Smooth muscle cell (in vitro differentiated cells): ENCODE measurements at regions not wholly inside any gene's neighbourhood (a gene's known extent, or its start where the extent isn't known, plus 50 kb on each side); places are given as distances from the start of the nearest gene placed in this dataset.
"Not testable (repeated sequence)": the region's sequence is repeated elsewhere in the genome, so short reads cannot be mapped to it uniquely, and the experiment has no call there.

Experiments
- DNase-seq: peaks from one replicate; lab custom pipeline; 2025; ENCODE audit not compliant: unreplicated experiment; lab: John Stamatoyannopoulos, UW
- H2AFZ ChIP-seq: fragments of 200-600 bp; sonication (generic); 2 replicates; pipeline ENCODE4 v1.6.0; 2016; ENCODE audit warnings: antibody characterized with exemption, low read depth, mild to moderate bottlenecking
- H3F3A ChIP-seq: fragments of 200-600 bp; sonication (generic); 2 replicates; pipeline ENCODE4 v1.6.0; 2017; ENCODE audit warnings: antibody characterized with exemption, low read depth
- H3K27ac ChIP-seq: fragments of 200-600 bp; sonication (generic); 2 replicates; pipeline ENCODE4 v1.5.1; 2016; ENCODE audit warnings: low read depth, mild to moderate bottlenecking
- H3K27me3 ChIP-seq: fragments of 200-600 bp; sonication (generic); 2 replicates; pipeline ENCODE4 v1.6.1; 2016; ENCODE audit warnings: low read depth, mild to moderate bottlenecking
- H3K36me3 ChIP-seq: fragments of 200-600 bp; sonication (generic); 2 replicates; pipeline ENCODE4 v1.5.1; 2016; ENCODE audit warnings: low read depth
- H3K4me1 ChIP-seq: fragments of 200-600 bp; sonication (generic); 2 replicates; pipeline ENCODE4 v1.5.1; 2016; ENCODE audit warnings: low read depth
- H3K4me2 ChIP-seq: fragments of 200-600 bp; sonication (generic); 2 replicates; pipeline ENCODE4 v1.6.0; 2016; ENCODE audit warnings: mild to moderate bottlenecking
- H3K4me3 ChIP-seq: fragments of 200-600 bp; sonication (generic); 2 replicates; pipeline ENCODE4 v1.5.1; 2016; ENCODE audit warnings: mild to moderate bottlenecking
- H3K79me2 ChIP-seq: fragments of 200-600 bp; sonication (generic); 2 replicates; pipeline ENCODE4 v1.6.0; 2016; ENCODE audit warnings: low read depth, mild to moderate bottlenecking
- H3K9ac ChIP-seq: fragments of 200-600 bp; sonication (generic); 2 replicates; pipeline ENCODE4 v1.6.0; 2016; ENCODE audit warnings: low read depth
- H3K9me3 ChIP-seq: fragments of 200-600 bp; sonication (generic); replicated peaks from 2 replicates; pipeline ENCODE4 v1.5.1; 2016; ENCODE audit warnings: low read depth
- H4K20me1 ChIP-seq: fragments of 200-600 bp; sonication (generic); 2 replicates; pipeline ENCODE4 v1.6.0; 2016; ENCODE audit warnings: low read depth
- CTCF ChIP-seq: fragments of 200-600 bp; sonication (generic); IDR thresholded peaks from 2 replicates; pipeline ENCODE4 v1.5.1; 2017; ENCODE audit warnings: borderline replicate concordance, mild to moderate bottlenecking, antibody characterized with exemption; ENCODE audit not compliant: insufficient read depth, poor library complexity, severe bottlenecking
- WGBS: methylation state at CpG from one replicate; pipeline ENCODE4 v1.1.7; 2016; ENCODE audit warnings: low lambda C conversion rate; 5-methylcytosine and 5-hydroxymethylcytosine counted together

GRCh38 chr9:79490657-79491248 is 81.0 kb upstream of the TLE4 start:
- Histone ChIP-seq H3K4me2 (no peak overlapping the region), H3K4me3 (no peak overlapping the region), H3K27ac (no peak overlapping the region), H3K9ac (no peak overlapping the region), H3K9me3 (no peaks in the 10 kb centered on the region), H3K4me1 (peaks cover 4% of the 10 kb centered on the region), H3K27me3 (no peaks in the 10 kb centered on the region), H3K79me2 (no peaks in the 10 kb centered on the region), H4K20me1 (no peaks in the 10 kb centered on the region), H3K36me3 (no peaks in the 10 kb centered on the region), H3F3A (no peaks in the 10 kb centered on the region), H2AFZ (no peak overlapping the region)
- TF ChIP-seq CTCF = no peak
- 85% methylated on average over 3 of the region's 3 CpGs for WGBS
- no peak for DNase-seq

GRCh38 chr9:79492092-79493009 is 79.4 kb upstream of the TLE4 start:
- H3K36me3 ChIP-seq = no peaks in the 10 kb centered on the region
- no peaks in the 10 kb centered on the region for H4K20me1 ChIP-seq
- TF ChIP-seq CTCF = no peak
- no peaks in the 10 kb centered on the region for H3K27me3 ChIP-seq
- no peaks in the 10 kb centered on the region for H3K9me3 ChIP-seq
- H3F3A ChIP-seq = no peaks in the 10 kb centered on the region
- DNase-seq = no peak
- WGBS = 91% methylated on average over 3 of the region's 3 CpGs
- no peak overlapping the region for H3K9ac ChIP-seq
- H3K4me3 ChIP-seq = no peak overlapping the region
- H3K4me2 ChIP-seq = no peak overlapping the region
- H3K27ac ChIP-seq = no peak overlapping the region
- H3K79me2 ChIP-seq = no peaks in the 10 kb centered on the region
- H3K4me1 ChIP-seq = peaks cover 4% of the 10 kb centered on the region
- H2AFZ ChIP-seq = no peak overlapping the region

- H4K20me1 ChIP-seq, H3K9ac ChIP-seq, H3K27me3 ChIP-seq, H3K4me2 ChIP-seq, H3K4me3 ChIP-seq, H3K79me2 ChIP-seq, H3K4me1 ChIP-seq, H3K27ac ChIP-seq, H3F3A ChIP-seq, H2AFZ ChIP-seq, H3K9me3 ChIP-seq, DNase-seq, H3K36me3 ChIP-seq: not testable (repeated sequence)
- WGBS = 96% methylated on average over 24 of the region's 25 CpGs
These were observed 71.4 kb upstream of the TLE4 start for GRCh38 chr9:79500196-79500864.

GRCh38 chr9:79501546-79501945 is 70.2 kb upstream of the TLE4 start:
- Histone ChIP-seq H2AFZ (no peak overlapping the region), H3K27me3 (no peaks in the 10 kb centered on the region), H3K4me2 (no peak overlapping the region), H3K9me3 (no peaks in the 10 kb centered on the region), H3K4me1 (no peaks in the 10 kb centered on the region), H3K9ac (no peak overlapping the region), H3F3A (no peaks in the 10 kb centered on the region), H3K27ac (no peak overlapping the region), H4K20me1 (no peaks in the 10 kb centered on the region), H3K4me3 (no peak overlapping the region), H3K79me2 (no peaks in the 10 kb centered on the region), H3K36me3 (no peaks in the 10 kb centered on the region)
- TF ChIP-seq CTCF = no peak
- DNase-seq = no peak
- 67% methylated on average over 2 of the region's 2 CpGs for WGBS
